ENCODE measurements at regions not wholly inside any gene's neighbourhood (a gene's known extent, or its start where the extent isn't known, plus 50 kb on each side); places are given as distances from the start of the nearest gene placed in this dataset.
"Not testable (repeated sequence)": the region's sequence is repeated elsewhere in the genome, so short reads cannot be mapped to it uniquely, and the experiment has no call there.

GRCh38 chr2:44051593-44052347 is 56.0 kb upstream of the LRPPRC start:
- no peak for DNase-seq

GRCh38 chr2:44052584-44052983 is 56.8 kb upstream of the LRPPRC start:
- DNase-seq, result no peak

- no peak for DNase-seq
Observed at GRCh38 chr2:44053052-44053451, 57.3 kb upstream of the LRPPRC start.

DNA sequence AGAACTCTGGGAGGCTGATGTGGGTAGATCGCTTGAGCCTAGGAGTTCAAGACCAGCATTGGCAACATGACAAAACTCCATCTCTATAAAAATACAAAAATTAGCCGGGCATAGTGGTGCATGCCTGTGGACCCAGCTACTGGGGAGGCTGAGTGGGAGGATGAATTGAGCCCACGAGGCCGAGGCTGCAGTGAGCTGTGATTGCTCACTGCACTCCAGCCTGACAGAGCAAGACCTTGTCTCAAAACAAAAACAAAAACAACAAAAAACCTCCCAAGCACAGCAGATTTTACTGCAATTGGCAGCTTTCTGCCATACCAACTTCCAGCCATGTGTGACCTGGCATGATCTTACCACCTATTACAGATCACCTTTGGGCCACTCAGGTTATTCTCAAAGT is 57.7 kb upstream of the LRPPRC start:
- DNase-seq, result no peak

GRCh38 chr2:44055229-44055628 is 59.4 kb upstream of the LRPPRC start:
- DNase-seq, result no peak

GRCh38 chr2:44055664-44056063 is 59.9 kb upstream of the LRPPRC start:
- no peak for DNase-seq

- DNase-seq, result no peak
Observed at GRCh38 chr2:44056947-44057346, 61.2 kb upstream of the LRPPRC start.

DNA sequence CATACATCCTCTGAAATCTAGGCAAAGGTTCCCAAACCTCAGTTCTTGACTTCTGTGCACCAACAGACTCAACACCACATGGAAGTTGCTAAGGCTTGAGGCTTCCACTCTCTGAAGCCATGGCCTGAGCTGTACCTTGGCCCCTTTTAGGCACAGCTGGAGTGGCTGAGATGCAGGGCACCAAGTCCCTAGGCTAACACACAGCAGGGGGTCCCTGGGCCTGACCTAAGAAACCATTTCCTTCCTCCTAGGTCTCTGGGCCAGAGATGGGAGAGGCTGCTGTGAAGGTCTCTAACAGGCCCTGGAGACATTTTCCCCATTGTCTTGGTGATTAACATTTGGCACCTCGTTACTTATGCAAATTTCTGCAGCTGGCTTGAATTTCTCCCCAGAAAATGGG is 64.5 kb upstream of the LRPPRC start:
- DNase-seq, result not testable (repeated sequence)

- DNase-seq, result no peak
Observed at GRCh38 chr2:44060990-44061389, 65.2 kb upstream of the LRPPRC start.

GRCh38 chr2:44061469-44061868 is 65.7 kb upstream of the LRPPRC start:
- no peak for DNase-seq

DNA sequence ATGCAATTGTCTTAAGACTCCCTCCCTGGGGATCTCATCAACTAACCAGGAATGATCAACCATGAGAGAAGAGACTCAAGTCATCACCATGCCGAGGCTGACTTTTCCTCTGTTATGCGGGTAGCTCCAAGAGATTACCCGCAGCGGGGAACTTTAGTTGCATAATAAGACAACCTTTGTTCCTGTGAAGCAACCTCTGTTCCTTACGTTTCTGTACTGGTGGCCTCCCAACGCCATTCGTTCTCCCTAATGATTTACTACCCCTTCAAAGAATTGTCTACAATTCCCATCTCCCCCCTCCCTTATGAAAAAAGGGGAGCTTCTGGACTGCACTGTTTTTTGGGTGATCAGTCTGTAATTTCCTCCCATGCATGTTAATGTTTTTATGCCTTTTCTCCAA is 66.1 kb upstream of the LRPPRC start:
- no peak for DNase-seq

GRCh38 chr2:44063033-44063432 is 67.2 kb upstream of the LRPPRC start:
- no peak for DNase-seq

GRCh38 chr2:44064281-44064680 is 68.5 kb upstream of the LRPPRC start:
- not testable (repeated sequence) for DNase-seq

GRCh38 chr2:44067012-44067790 is 71.4 kb upstream of the LRPPRC start:
- not testable (repeated sequence) for DNase-seq

DNA sequence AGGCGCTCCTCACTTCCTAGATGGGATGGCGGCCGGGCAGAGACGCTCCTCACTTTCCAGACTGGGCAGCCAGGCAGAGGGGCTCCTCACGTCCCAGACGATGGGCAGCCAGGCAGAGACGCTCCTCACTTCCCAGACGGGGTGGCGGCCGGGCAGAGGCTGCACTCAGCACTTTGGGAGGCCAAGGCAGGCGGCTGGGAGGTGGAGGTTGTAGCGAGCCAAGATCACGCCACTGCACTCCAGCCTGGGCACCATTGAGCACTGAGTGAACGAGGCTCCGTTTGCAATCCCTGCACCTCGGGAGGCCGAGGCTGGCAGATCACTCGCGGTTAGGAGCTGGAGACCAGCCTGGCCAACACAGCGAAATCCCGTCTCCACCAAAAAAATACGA is 72.0 kb upstream of the LRPPRC start:
- not testable (repeated sequence) for DNase-seq

DNA sequence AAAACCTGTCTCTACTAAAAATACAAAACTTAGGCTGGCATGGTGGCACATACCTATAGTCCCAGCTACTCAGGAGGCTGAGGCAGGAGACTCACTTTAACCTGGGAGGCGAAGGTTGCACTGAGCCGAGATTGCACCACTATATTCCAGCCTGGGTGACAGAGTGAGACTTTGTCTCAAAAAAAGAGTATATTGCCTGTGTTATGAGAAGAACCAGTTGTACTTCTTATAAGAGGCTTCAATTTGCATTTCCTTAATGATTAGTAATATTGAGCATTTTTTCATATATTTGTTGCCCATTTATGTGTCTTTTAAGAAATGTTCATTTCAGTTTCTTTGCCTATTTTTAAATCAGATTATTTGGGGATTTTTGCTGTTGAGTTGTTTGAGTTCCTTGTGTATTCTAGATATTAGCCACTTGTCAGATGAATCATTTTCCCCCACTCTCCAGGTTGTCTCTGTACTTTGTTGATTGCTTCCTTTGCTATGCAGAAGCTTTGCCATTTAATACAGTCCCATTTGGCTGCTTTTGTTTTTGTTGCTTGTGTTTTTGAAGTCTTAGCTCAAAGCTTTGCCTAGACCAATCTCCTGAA is 75.8 kb upstream of the LRPPRC start:
- no peak for DNase-seq

GRCh38 chr2:44073667-44074066 is 77.9 kb upstream of the LRPPRC start:
- not testable (repeated sequence) for DNase-seq

DNA sequence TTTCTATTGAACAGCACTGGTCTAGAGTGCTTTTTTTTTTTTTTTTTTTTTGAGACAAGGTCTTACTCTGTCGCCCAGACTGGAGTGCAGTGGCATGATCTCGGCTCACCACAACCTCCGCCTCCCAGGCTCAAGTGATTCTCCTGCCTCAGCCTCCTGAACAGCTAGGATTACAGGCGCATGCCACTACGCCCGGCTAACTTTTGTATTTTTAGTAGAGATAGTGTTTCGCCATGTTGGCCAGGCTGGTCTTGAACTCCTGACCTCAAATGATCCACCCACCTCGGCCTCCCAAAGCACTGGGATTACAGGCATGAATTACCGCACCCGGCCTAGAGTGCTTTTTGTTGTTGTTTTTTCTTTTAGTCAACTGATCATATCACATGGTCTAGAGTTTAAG is 79.0 kb upstream of the LRPPRC start:
- not testable (repeated sequence) for DNase-seq

- no peak for DNase-seq
Observed at GRCh38 chr2:44075541-44075940, 79.8 kb upstream of the LRPPRC start.

GRCh38 chr2:44077942-44078511 is 82.2 kb upstream of the LRPPRC start:
- DNase-seq, result no peak

- no peak for DNase-seq
Observed at GRCh38 chr2:44079686-44080085, 83.9 kb upstream of the LRPPRC start.

- no peak for DNase-seq
Observed at GRCh38 chr2:44083054-44083453, 85.6 kb upstream of the PPM1B start.

GRCh38 chr2:44084850-44085249 is 83.8 kb upstream of the PPM1B start:
- DNase-seq, result no peak

DNA sequence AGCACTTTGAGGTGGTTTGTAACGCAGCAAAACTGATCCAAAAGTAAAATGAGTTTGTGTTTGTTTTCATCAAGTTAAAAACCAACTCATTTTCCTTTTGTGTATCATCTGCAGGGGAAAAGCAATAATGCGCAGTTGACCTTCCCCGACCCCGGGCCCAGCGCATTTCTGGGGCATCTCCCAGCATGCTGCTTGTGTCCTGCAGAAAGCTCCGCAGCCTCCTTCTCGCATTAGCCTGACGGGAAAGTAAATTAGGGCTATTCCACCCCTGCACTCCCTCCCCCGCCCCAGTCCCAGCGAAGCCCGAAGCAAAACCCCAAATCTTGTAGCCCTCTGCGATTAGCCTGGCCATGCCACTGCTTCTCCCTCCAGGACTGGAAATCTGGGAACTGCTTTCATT is 82.0 kb upstream of the PPM1B start:
- no peak for DNase-seq
